K562 (cell line): ENCODE measurements at regions not wholly inside any gene's neighbourhood (a gene's known extent, or its start where the extent isn't known, plus 50 kb on each side); places are given as distances from the start of the nearest gene placed in this dataset.
A peak's percentile ranks its signal among the peaks of the same experiment; 100 is the strongest.

Experiments used
- TF ChIP-seq, protein P1 (sequence below): fragments of 450-650 bp; IDR thresholded peaks from 2 replicates; pipeline ENCODE4 v1.6.1; 2016; ENCODE audit warnings: mild to moderate bottlenecking, moderate library complexity
- TF ChIP-seq, protein P2 (sequence below): fragments of 450-650 bp; IDR thresholded peaks from 2 replicates; pipeline ENCODE4 v1.6.1; 2016

DNA sequence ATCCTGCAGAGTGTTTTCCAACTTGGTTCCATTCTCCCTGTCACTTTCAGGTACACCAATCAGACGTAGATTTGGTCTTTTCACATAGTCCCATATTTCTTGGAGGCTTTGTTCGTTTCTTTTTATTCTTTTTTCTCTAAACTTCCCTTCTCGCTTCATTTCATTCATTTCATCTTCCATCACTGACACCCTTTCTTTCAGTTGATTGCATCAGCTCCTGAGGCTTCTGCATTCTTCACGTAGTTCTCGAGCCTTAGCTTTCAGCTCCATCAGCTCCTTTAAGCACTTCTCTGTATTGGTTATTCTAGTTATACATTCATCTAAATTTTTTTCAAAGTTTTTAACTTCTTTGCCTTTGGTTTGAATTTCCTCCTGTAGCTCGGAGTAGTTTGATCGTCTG, 140.1 kb downstream of the PLPPR4 start (continued):
- TF ChIP-seq, protein P1, sequence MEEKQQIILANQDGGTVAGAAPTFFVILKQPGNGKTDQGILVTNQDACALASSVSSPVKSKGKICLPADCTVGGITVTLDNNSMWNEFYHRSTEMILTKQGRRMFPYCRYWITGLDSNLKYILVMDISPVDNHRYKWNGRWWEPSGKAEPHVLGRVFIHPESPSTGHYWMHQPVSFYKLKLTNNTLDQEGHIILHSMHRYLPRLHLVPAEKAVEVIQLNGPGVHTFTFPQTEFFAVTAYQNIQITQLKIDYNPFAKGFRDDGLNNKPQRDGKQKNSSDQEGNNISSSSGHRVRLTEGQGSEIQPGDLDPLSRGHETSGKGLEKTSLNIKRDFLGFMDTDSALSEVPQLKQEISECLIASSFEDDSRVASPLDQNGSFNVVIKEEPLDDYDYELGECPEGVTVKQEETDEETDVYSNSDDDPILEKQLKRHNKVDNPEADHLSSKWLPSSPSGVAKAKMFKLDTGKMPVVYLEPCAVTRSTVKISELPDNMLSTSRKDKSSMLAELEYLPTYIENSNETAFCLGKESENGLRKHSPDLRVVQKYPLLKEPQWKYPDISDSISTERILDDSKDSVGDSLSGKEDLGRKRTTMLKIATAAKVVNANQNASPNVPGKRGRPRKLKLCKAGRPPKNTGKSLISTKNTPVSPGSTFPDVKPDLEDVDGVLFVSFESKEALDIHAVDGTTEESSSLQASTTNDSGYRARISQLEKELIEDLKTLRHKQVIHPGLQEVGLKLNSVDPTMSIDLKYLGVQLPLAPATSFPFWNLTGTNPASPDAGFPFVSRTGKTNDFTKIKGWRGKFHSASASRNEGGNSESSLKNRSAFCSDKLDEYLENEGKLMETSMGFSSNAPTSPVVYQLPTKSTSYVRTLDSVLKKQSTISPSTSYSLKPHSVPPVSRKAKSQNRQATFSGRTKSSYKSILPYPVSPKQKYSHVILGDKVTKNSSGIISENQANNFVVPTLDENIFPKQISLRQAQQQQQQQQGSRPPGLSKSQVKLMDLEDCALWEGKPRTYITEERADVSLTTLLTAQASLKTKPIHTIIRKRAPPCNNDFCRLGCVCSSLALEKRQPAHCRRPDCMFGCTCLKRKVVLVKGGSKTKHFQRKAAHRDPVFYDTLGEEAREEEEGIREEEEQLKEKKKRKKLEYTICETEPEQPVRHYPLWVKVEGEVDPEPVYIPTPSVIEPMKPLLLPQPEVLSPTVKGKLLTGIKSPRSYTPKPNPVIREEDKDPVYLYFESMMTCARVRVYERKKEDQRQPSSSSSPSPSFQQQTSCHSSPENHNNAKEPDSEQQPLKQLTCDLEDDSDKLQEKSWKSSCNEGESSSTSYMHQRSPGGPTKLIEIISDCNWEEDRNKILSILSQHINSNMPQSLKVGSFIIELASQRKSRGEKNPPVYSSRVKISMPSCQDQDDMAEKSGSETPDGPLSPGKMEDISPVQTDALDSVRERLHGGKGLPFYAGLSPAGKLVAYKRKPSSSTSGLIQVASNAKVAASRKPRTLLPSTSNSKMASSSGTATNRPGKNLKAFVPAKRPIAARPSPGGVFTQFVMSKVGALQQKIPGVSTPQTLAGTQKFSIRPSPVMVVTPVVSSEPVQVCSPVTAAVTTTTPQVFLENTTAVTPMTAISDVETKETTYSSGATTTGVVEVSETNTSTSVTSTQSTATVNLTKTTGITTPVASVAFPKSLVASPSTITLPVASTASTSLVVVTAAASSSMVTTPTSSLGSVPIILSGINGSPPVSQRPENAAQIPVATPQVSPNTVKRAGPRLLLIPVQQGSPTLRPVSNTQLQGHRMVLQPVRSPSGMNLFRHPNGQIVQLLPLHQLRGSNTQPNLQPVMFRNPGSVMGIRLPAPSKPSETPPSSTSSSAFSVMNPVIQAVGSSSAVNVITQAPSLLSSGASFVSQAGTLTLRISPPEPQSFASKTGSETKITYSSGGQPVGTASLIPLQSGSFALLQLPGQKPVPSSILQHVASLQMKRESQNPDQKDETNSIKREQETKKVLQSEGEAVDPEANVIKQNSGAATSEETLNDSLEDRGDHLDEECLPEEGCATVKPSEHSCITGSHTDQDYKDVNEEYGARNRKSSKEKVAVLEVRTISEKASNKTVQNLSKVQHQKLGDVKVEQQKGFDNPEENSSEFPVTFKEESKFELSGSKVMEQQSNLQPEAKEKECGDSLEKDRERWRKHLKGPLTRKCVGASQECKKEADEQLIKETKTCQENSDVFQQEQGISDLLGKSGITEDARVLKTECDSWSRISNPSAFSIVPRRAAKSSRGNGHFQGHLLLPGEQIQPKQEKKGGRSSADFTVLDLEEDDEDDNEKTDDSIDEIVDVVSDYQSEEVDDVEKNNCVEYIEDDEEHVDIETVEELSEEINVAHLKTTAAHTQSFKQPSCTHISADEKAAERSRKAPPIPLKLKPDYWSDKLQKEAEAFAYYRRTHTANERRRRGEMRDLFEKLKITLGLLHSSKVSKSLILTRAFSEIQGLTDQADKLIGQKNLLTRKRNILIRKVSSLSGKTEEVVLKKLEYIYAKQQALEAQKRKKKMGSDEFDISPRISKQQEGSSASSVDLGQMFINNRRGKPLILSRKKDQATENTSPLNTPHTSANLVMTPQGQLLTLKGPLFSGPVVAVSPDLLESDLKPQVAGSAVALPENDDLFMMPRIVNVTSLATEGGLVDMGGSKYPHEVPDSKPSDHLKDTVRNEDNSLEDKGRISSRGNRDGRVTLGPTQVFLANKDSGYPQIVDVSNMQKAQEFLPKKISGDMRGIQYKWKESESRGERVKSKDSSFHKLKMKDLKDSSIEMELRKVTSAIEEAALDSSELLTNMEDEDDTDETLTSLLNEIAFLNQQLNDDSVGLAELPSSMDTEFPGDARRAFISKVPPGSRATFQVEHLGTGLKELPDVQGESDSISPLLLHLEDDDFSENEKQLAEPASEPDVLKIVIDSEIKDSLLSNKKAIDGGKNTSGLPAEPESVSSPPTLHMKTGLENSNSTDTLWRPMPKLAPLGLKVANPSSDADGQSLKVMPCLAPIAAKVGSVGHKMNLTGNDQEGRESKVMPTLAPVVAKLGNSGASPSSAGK: peak; percentile 22; the same call in 1 of the 2 replicates
- TF ChIP-seq, protein P2, sequence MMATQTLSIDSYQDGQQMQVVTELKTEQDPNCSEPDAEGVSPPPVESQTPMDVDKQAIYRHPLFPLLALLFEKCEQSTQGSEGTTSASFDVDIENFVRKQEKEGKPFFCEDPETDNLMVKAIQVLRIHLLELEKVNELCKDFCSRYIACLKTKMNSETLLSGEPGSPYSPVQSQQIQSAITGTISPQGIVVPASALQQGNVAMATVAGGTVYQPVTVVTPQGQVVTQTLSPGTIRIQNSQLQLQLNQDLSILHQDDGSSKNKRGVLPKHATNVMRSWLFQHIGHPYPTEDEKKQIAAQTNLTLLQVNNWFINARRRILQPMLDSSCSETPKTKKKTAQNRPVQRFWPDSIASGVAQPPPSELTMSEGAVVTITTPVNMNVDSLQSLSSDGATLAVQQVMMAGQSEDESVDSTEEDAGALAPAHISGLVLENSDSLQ: 0 out of 2 replicates have a peak, but pooled peaks have one; percentile 19
